NT2/D1 (cell line): ENCODE measurements at regions not wholly inside any gene's neighbourhood (a gene's known extent, or its start where the extent isn't known, plus 50 kb on each side); places are given as distances from the start of the nearest gene placed in this dataset.

ENCODE experiments used
- DNase-seq: peaks from one replicate; pipeline ENCODE4 v3.0.0-alpha.2; 2011; ENCODE audit warnings: low read depth, low spot score
- H3K27me3 ChIP-seq: 2 replicates; pipeline ENCODE4 v1.6.0; 2011; ENCODE audit warnings: mild to moderate bottlenecking; ENCODE audit not compliant: insufficient read length, insufficient read depth
- H3K36me3 ChIP-seq: 2 replicates; pipeline ENCODE4 v1.6.1; 2011; ENCODE audit warnings: mild to moderate bottlenecking, low read length, mixed read lengths; ENCODE audit not compliant: insufficient read depth, insufficient read length
- H3K4me1 ChIP-seq: 2 replicates; pipeline ENCODE4 v1.5.1; 2011; ENCODE audit not compliant: insufficient read depth, insufficient read length
- H3K4me3 ChIP-seq: 2 replicates; pipeline ENCODE4 v1.5.1; 2011; ENCODE audit warnings: low read depth; ENCODE audit not compliant: insufficient read length
- H3K9ac ChIP-seq: 2 replicates; pipeline ENCODE4 v1.6.0; 2011; ENCODE audit warnings: low read depth; ENCODE audit not compliant: insufficient read length
- H3K9me3 ChIP-seq: 2 replicates; pipeline ENCODE4 v1.5.1; 2011; ENCODE audit warnings: mild to moderate bottlenecking, low read length; ENCODE audit not compliant: insufficient read depth
- SUZ12 ChIP-seq: IDR thresholded peaks from 2 replicates; pipeline ENCODE4 v1.6.1; 2011; ENCODE audit not compliant: insufficient read length, insufficient read depth; ENCODE audit errors: extremely low read depth
- YY1 ChIP-seq: IDR thresholded peaks from 2 replicates; pipeline ENCODE4 v1.6.1; 2011; ENCODE audit not compliant: insufficient read length, insufficient read depth
- ZNF274 ChIP-seq: IDR thresholded peaks from 2 replicates; pipeline ENCODE4 v1.6.1; 2011; ENCODE audit warnings: mild to moderate bottlenecking, low read depth, low read length

DNA sequence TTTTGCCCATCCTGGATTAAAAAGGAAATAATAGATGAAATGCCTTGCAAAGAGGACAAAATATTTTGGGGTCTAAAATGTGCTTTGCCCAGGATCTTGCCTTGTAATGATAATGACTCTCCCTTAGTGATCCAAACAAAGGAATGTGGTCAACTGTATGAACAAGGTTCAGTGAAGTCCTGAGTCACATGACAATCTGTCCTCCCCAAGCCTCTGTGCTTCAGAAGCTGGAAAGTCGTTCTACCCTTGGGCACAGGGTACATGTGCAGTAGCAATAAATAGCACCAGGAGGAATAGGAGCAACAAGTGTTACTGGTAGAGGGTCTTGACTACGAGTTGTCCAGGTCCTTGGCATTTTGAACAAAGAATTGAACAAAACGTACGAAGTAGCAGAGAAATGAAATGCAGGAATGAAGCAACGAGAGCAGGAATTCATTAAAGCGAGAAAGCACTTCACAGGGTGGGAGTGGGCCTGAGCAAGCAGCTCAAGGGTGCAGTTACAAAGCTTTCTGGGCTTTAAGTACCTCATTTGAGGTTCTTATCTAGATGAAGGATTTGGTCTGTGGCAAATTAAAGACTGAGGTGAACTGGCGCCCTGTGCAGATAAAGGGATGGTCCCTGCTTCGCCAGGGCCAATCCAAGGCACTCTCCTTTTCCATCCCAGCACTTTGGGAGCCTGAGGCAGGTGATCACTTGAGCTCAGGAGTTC lies 65.8 kb downstream of the RESF1 start:
- Histone ChIP-seq H3K4me3 (no peak overlapping the region), H3K27me3 (no peaks in the 10 kb centered on the region), H3K36me3 (no peaks in the 10 kb centered on the region), H3K9me3 (peaks cover 32% of the 10 kb centered on the region), H3K9ac (no peak overlapping the region), H3K4me1 (peaks cover 4% of the 10 kb centered on the region)
- TF ChIP-seq YY1 (no peak), SUZ12 (no peak)
- DNase-seq = no peak

DNA sequence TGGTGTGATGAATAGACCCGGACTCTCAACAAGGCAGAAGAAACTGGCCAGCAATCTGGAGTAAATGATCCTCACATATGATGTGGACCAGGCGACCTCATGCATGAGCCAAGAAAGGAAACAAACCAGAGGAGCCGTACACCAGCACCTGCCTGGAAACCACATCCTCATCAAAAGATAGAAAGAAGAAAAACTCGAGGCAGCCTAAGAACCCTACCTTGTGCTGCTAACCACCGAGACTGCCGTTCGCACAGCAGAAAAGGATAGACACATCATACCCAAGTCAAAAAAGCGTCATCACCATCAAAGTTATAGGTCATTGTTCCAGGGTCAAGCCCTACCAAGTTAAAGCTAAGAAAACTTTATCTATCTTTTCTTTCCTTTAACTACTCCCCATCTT lies 66.7 kb downstream of the RESF1 start:
- Histone ChIP-seq H3K4me1 (peaks cover 4% of the 10 kb centered on the region), H3K9ac (no peak overlapping the region), H3K27me3 (no peaks in the 10 kb centered on the region), H3K9me3 (peaks cover 32% of the 10 kb centered on the region), H3K4me3 (no peak overlapping the region), H3K36me3 (no peaks in the 10 kb centered on the region)
- DNase-seq = no peak
- TF ChIP-seq ZNF274 (no peak), SUZ12 (no peak), YY1 (no peak)

DNA sequence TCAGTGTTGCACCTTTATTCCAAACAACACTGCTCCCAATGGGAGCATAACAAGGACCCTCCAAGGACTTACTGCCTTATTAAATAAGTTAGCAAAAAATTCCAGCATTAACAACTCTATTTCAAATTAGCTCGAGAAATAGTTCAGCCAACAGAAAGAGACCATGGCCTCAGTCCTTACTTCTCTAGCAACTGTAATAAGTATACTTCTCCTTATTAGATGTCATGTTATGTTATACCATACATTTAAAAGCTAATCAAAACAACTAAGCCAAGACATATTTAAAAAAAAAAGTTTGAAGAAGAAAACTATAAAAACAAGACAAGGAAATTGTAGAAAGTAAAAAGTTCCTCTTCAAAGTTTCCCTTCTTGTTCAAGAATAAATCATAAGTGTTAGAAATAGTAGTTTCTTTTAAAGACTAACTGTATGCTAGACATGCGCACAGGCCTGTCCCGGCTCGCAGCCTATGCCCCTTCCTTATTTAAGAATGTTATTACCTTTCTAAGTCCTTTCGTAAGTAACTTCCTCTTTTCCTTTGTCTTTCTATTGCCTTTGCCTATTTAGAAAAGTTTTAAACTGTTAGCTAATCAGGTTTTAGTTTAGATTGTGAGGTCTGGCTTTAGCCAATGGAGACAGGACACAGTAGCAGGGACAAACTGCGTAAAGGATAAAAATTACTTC lies 68.6 kb downstream of the RESF1 start:
- Histone ChIP-seq H3K9me3 (peaks cover 17% of the 10 kb centered on the region; the same call in 1 of the 2 replicates), H3K36me3 (no peaks in the 10 kb centered on the region), H3K4me3 (no peak overlapping the region), H3K27me3 (no peaks in the 10 kb centered on the region), H3K4me1 (peaks cover 9% of the 10 kb centered on the region), H3K9ac (no peak overlapping the region)
- TF ChIP-seq ZNF274 = no peak
- TF ChIP-seq YY1 = no peak
- no peak for TF ChIP-seq SUZ12
- DNase-seq = no peak

DNA sequence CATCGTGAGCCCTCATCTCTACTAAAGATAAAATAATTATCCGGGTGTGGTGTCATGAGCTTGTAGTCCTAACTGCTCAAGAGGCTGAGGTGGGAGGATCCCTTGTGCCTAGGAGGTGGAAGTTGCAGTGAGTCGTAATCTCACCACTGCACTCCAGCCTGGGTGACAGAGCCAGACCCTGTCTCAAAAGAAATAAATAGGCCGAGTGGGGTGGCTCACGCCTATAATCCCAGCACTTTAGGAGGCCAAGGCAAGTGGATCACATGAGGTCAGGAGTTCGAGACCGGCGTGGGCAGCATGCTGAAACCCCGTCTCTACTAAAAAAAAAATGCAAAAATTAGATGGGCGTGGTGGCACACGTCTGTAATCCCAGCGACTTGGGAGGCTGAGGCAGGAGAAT lies 70.9 kb downstream of the RESF1 start:
- H3K27me3 ChIP-seq = no peaks in the 10 kb centered on the region
- no peaks in the 10 kb centered on the region; the same call in 1 of the 2 replicates for H3K9me3 ChIP-seq
- H3K4me1 ChIP-seq = peaks cover 10% of the 10 kb centered on the region
- H3K4me3 ChIP-seq = no peak overlapping the region
- no peaks in the 10 kb centered on the region for H3K36me3 ChIP-seq
- H3K9ac ChIP-seq = no peak overlapping the region
- no peak for DNase-seq
- TF ChIP-seq SUZ12 = no peak
- no peak for TF ChIP-seq ZNF274
- no peak for TF ChIP-seq YY1

DNA sequence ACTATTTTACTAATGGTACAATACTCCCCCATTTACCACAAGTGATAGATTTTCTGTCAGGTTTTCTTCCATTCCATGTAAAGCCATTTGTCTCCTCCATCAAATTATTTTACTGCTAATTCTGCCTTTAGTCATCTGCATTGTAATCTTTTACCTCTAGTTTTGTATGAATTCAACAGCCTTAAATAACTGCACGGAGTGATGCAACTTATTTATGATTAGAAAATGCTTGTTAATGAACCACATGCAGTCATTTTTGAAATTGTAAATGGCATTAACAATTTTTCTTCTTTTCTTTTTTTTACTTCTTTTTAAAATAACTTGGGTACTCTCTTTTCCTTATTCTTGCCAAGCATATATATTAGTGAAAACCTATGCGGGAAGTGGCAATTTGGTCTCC lies 71.5 kb downstream of the RESF1 start:
- no peaks in the 10 kb centered on the region for H3K27me3 ChIP-seq

GRCh38 chr12:32031109-32031508 lies 71.9 kb downstream of the RESF1 start:
- Histone ChIP-seq H3K9ac (no peak overlapping the region), H3K9me3 (no peaks in the 10 kb centered on the region), H3K36me3 (no peaks in the 10 kb centered on the region), H3K4me3 (no peak overlapping the region), H3K27me3 (no peaks in the 10 kb centered on the region), H3K4me1 (peaks cover 8% of the 10 kb centered on the region)
- DNase-seq = no peak
- TF ChIP-seq SUZ12 (no peak), YY1 (no peak), ZNF274 (no peak)

More for the DNA sequence above, 71.5 kb downstream of the RESF1 start:
- H3K9ac ChIP-seq = no peak overlapping the region
- H3K9me3 ChIP-seq = no peaks in the 10 kb centered on the region; the same call in 1 of the 2 replicates
- TF ChIP-seq SUZ12 (no peak), YY1 (no peak), ZNF274 (no peak)
- peaks cover 8% of the 10 kb centered on the region for H3K4me1 ChIP-seq
- H3K36me3 ChIP-seq = no peaks in the 10 kb centered on the region
- no peak overlapping the region for H3K4me3 ChIP-seq
- DNase-seq = no peak

DNA sequence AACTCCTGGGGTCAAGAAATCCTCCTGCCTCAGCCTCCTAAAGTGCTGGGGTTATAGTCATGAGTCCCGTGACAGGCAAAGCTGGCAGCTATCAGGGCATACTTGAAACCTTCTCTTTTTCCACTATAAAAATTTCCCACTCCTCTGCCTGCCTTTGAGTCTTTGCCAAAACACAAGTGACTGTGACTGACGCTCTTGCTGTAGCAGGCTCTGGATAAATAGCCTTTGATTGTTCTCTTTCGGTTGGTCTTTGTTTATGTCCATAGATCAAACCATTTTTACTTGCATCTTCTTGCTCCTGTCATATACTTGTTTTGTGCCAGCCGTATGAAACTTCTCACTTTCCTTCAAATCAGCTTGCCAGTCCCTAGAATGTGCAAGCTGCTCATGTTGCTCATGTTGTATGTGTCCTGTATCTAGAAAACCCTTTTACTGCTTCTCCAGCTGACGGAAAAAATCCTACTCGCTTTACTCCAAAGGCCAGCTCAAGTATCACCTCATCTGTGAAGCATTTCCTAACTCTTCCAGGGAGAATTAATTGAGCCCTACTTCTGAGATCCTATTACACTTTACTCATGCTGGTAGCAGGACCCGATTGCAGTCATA lies 73.1 kb downstream of the RESF1 start:
- H3K4me3 ChIP-seq = no peak overlapping the region
- H3K9me3 ChIP-seq = no peaks in the 10 kb centered on the region
- DNase-seq = no peak
- H3K27me3 ChIP-seq = no peaks in the 10 kb centered on the region
- no peaks in the 10 kb centered on the region for H3K36me3 ChIP-seq
- TF ChIP-seq ZNF274 (no peak), YY1 (no peak), SUZ12 (no peak)
- no peak overlapping the region for H3K9ac ChIP-seq
- H3K4me1 ChIP-seq = peaks cover 8% of the 10 kb centered on the region
